GM23338 (cell line): ENCODE measurements at regions not wholly inside any gene's neighbourhood (a gene's known extent, or its start where the extent isn't known, plus 50 kb on each side); places are given as distances from the start of the nearest gene placed in this dataset.

Source experiments
- ATAC-seq: fragments of 200-7000 bp; cut with Tn5 transposase; 3 replicates; pipeline ENCODE4 v1.9.1; 2020
- DNase-seq: peaks from one replicate; pipeline ENCODE4 v3.0.0-alpha.2; 2015; ENCODE audit warnings: low spot score
- H2AFZ ChIP-seq: fragments of 200-600 bp; sonication (generic); 2 replicates; pipeline ENCODE4 v1.8.0; 2016; ENCODE audit warnings: antibody characterized with exemption, mild to moderate bottlenecking, moderate library complexity
- H3F3A ChIP-seq: fragments of 200-600 bp; sonication (generic); replicated peaks from 2 replicates; pipeline ENCODE4 v1.8.0; 2017; ENCODE audit warnings: antibody characterized with exemption, mixed run types, low read depth
- H3K27ac ChIP-seq: fragments of 200-600 bp; sonication (generic); 2 replicates; pipeline ENCODE4 v1.6.1; 2016; ENCODE audit warnings: low read depth
- H3K27me3 ChIP-seq: fragments of 200-600 bp; sonication (generic); 2 replicates; pipeline ENCODE4 v1.8.0; 2016; ENCODE audit warnings: mild to moderate bottlenecking, mixed run types, moderate library complexity; ENCODE audit not compliant: insufficient read depth
- H3K36me3 ChIP-seq: fragments of 200-600 bp; sonication (generic); 2 replicates; pipeline ENCODE4 v1.8.0; 2016; ENCODE audit warnings: mild to moderate bottlenecking; ENCODE audit not compliant: insufficient read depth
- H3K4me1 ChIP-seq: fragments of 200-600 bp; sonication (generic); 2 replicates; pipeline ENCODE4 v1.8.0; 2016; ENCODE audit warnings: mild to moderate bottlenecking, moderate library complexity; ENCODE audit not compliant: insufficient read depth
- H3K4me2 ChIP-seq: fragments of 200-600 bp; sonication (generic); 2 replicates; pipeline ENCODE4 v1.7.1; 2017; ENCODE audit warnings: mixed run types
- H3K4me3 ChIP-seq: fragments of 200-600 bp; sonication (generic); 2 replicates; pipeline ENCODE4 v1.6.1; 2016; ENCODE audit warnings: mixed run types
- H3K79me2 ChIP-seq: fragments of 200-600 bp; sonication (generic); replicated peaks from 2 replicates; pipeline ENCODE4 v1.8.0; 2017; ENCODE audit warnings: mild to moderate bottlenecking; ENCODE audit not compliant: insufficient read depth
- H3K9me2 ChIP-seq: fragments of 200-600 bp; sonication (generic); 2 replicates; pipeline ENCODE4 v1.8.0; 2017; ENCODE audit not compliant: insufficient read depth
- H4K20me1 ChIP-seq: fragments of 200-600 bp; sonication (generic); replicated peaks from 2 replicates; pipeline ENCODE4 v1.8.0; 2017; ENCODE audit warnings: mild to moderate bottlenecking; ENCODE audit not compliant: insufficient read depth
- H3K27ac Mint-ChIP-seq: 2 replicates; pipeline ENCODE4 v1.8.0; 2020; ENCODE audit warnings: inconsistent platforms, mild to moderate bottlenecking, moderate library complexity, mixed read lengths
- H3K27me3 Mint-ChIP-seq: 3 replicates; pipeline ENCODE4 v1.8.0; 2022; ENCODE audit warnings: low read depth, mild to moderate bottlenecking, moderate library complexity, mixed read lengths, inconsistent platforms; ENCODE audit not compliant: insufficient read depth, poor library complexity
- H3K36me3 Mint-ChIP-seq: 3 replicates; pipeline ENCODE4 v1.8.0; 2021; ENCODE audit warnings: low read depth, mild to moderate bottlenecking, inconsistent platforms, moderate library complexity, mixed read lengths
- H3K4me1 Mint-ChIP-seq: 3 replicates; pipeline ENCODE4 v1.8.0; 2020; ENCODE audit warnings: mild to moderate bottlenecking, inconsistent platforms, mixed read lengths
- H3K4me3 Mint-ChIP-seq: 3 replicates; pipeline ENCODE4 v1.8.0; 2021; ENCODE audit warnings: moderate library complexity, mild to moderate bottlenecking, inconsistent platforms, mixed read lengths
- H3K9me3 Mint-ChIP-seq: 3 replicates; pipeline ENCODE4 v1.8.0; 2020; ENCODE audit warnings: moderate library complexity, mild to moderate bottlenecking, inconsistent platforms, mixed read lengths
- CTCF ChIP-seq, 2 experiments: fragments of 200-600 bp in 1 of 2; sonication (generic) in 1 of 2; conservative IDR thresholded peaks; 2 replicates each; pipeline versions ENCODE4 v1.5.1 to v1.6.1; 2016 to 2017; ENCODE audit warnings: antibody characterized with exemption in 2 of 2, low read depth in 2 of 2, mild to moderate bottlenecking in 2 of 2, moderate library complexity in 1 of 2
- ETS1 ChIP-seq: IDR thresholded peaks from 2 replicates; pipeline ENCODE4 v1.6.1; 2016; ENCODE audit warnings: antibody characterized with exemption
- JUNB ChIP-seq: IDR thresholded peaks from one replicate; pipeline ENCODE4 v1.6.1; 2016; ENCODE audit warnings: antibody characterized with exemption; ENCODE audit not compliant: unreplicated experiment
- NANOG ChIP-seq: IDR thresholded peaks from 2 replicates; pipeline ENCODE4 v1.6.1; 2016; ENCODE audit warnings: antibody characterized with exemption, borderline replicate concordance
- ZNF114 ChIP-seq: fragments of 250-450 bp; sonication (Bioruptor Pico); IDR thresholded peaks from 2 replicates; pipeline ENCODE4 v1.5.0; 2020; ENCODE audit warnings: mild to moderate bottlenecking, moderate library complexity
- ZNF462 ChIP-seq: fragments of 250-450 bp; sonication (Bioruptor Pico); IDR thresholded peaks from 2 replicates; pipeline ENCODE4 v1.5.0; 2020; ENCODE audit warnings: mild to moderate bottlenecking, moderate library complexity

- DNase-seq: no peak
- H3F3A ChIP-seq: no peaks in the 10 kb centered on the region
- H3K4me3 ChIP-seq: no peak overlapping the region; the same call in 1 of the 2 replicates
- Mint-ChIP-seq H3K36me3 (no peaks in the 10 kb centered on the region), H3K4me3 (no peak overlapping the region), H3K9me3 (no peaks in the 10 kb centered on the region; the same call in 2 of the 3 replicates), H3K27ac (no peak overlapping the region), H3K27me3 (peaks cover 5% of the 10 kb centered on the region), H3K4me1 (peaks cover 36% of the 10 kb centered on the region)
- no peaks in the 10 kb centered on the region for H3K79me2 ChIP-seq
- H4K20me1 ChIP-seq: no peaks in the 10 kb centered on the region
- H3K4me1 ChIP-seq: peaks cover 64% of the 10 kb centered on the region
- H3K27ac ChIP-seq: peak overlapping the region; percentile 94
- peaks cover 2% of the 10 kb centered on the region; the same call in 1 of the 2 replicates for H3K9me2 ChIP-seq
- H3K36me3 ChIP-seq: no peaks in the 10 kb centered on the region
- H2AFZ ChIP-seq: no peak overlapping the region
- ATAC-seq: no peak
- TF ChIP-seq ETS1 (no peak), ZNF114 (CRISPR knock-in tag) (no peak), CTCF (conservative IDR thresholded peaks at IDR 0.05; ENCODE audit: low read depth in 2 of 2) (no peak), ZNF462 (CRISPR knock-in tag) (no peak), NANOG (no peak), JUNB (no peak)
- H3K27me3 ChIP-seq: no peaks in the 10 kb centered on the region
- H3K4me2 ChIP-seq: peak overlapping the region; percentile 8
Observed at GRCh38 chr12:19003141-19003540, 126.4 kb upstream of the PLEKHA5 start.
